Mucosa of gallbladder (tissue), 1 donor: ENCODE measurements at regions not wholly inside any gene's neighbourhood (a gene's known extent, or its start where the extent isn't known, plus 50 kb on each side); places are given as distances from the start of the nearest gene placed in this dataset.

ENCODE experiments used
- DNase-seq: peaks from one replicate; pipeline ENCODE4 v3.0.0-alpha.2; 2020; ENCODE audit warnings: low spot score
- donor health status: DM: no; HTN: no; CAD: no.

- no peak for DNase-seq
These were observed 65.6 kb upstream of the ETS2 start for GRCh38 chr21:38740090-38740489.

DNA sequence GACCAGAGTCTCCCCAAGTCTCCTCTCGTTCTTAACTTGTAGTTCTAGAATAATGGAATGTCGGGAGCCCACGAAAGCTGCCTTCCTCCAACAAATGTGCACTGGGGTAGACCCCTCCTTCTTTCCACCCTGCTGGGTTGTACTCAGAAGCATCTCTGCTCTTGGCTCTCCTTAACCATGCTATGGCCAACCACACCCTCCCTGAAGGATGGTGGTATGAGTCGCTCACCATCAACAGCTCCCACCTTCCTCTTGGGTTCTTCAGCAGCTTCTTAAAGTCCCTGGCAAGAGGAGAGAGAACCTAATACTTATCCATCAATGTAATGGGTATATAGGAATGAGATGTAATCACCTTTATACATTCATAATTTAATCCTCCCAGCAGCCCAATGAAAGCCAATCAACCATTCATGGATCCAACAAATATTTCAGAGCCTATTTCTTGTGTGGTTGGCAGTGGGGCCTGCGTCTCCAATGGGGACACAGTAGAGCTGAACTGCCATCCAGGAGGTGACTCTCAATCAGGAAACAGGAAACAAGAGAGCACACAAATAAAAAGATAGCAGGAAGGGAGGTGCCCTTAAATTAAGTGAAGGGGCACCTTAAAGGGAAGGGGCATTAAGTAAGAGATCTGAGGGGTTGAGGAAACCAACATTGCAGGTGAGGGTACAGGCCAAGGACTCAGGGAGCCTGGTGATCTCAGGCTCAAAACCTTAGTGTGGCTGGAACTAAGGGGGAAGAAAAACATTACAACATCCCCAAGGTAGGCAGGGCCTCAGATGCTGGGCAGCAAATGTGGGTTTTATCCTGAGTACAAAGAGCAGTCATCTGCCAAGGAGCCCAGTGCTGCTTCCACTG, 64.4 kb upstream of the ETS2 start:
- DNase-seq = no peak

DNA sequence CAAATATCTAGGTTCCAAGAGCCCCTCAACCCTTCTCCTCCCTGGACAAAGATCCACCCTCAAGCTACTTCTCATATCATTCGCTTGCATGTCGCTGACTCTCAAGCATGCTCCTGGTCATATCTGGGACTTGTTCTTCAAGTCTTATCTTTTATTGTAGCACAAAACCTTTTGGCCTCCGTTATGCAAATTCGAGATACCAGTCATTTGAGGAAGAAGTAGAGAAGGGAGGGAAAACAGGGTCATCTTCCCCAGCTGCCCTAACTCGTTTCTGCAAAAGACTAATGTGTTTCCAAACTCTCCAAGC, 63.8 kb upstream of the ETS2 start:
- no peak for DNase-seq

DNA sequence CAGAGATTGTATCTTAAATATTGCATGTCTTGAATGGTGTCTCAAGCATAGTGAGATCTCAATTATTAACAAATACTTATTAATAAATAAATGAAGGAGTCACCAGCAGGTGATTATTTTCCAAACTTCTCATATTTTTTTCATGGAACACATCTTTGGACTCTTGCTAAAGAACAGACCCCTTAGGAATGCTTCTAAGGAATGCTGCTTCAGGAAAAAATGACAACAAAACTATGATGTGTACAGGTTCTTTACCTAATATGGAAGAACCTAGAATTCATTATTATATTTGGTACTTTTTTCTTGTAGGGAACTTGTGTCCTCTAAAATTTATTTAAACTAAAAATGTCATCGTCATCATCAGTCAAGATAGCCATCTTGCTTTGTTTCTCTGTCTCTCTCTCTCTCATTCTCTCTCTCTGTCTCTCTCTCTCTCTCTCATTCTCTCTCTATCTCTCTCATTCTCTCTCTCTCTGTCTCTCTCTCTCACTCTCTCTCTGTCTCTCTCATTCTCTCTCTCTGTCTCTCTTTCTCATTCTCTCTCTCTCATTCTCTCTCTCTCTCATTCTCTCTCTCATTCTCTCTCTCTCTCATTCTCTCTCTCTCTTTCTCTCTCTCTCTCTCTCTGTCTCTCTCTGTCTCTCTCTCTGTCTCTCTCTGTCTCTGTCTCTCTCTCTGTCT, 63.0 kb upstream of the ETS2 start:
- DNase-seq = no peak

DNA sequence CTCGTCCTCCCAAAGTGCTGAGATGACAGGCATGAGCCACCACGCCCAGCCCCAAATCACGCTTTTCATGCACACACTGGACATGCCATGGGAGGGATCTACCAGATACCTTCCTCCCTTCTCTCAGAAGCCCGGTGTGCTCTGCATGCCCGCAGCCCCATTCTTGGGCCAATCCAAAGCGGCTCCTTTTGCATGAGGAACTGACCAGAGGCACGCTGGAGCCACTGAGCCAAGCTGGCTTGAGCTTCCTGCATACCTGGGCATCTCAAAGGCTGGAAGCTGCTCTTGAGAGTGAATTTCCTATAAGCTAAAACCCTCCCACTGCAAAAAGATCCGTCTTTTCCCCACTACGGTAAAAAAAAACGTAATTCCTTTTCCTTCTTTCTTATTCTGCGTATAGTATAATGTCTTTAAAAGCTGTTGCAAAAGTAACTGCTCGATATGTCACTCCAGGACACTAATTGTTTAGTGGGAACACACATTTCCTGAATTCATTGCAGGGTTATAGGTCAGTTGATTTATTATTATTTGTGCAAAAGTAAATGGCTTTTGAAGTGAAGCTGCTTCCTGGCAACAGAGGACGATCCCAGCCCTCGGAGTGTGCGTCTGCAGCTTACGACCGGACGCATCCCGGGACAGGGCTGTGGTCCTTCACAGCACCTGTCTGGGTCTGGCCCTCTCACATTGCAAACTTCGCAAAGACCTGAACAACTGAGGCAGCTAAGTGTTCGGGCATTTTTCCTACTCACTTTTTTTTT, 61.8 kb upstream of the ETS2 start:
- DNase-seq = no peak

- DNase-seq = no peak
These were observed 60.9 kb upstream of the ETS2 start for GRCh38 chr21:38744861-38745260.

GRCh38 chr21:38747810-38748209, 57.9 kb upstream of the ETS2 start:
- DNase-seq = no peak

GRCh38 chr21:38751379-38752050, 54.2 kb upstream of the ETS2 start:
- DNase-seq = peak; percentile 69

DNA sequence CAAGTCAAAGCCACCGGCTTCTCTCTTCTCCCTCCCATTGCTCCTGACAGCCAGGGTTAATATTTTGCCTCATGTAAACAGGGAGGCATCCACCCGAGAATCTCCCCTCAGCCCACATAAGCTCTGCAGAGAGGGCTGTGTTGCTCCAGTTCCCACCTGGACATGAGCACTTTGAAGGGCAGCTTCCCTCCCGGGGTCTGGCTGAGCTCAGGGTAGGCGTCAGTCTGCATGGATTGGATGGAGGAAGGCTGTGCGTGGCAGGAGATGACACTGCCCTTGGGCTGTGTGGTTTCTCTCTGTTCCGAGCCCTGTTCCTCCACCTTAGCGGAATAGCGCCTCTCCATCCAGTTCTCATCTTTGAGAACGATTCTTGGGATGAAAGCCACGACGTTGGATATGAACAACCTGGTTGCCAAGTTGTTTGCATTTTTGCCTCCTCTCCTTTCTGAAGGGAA, 53.7 kb upstream of the ETS2 start:
- DNase-seq = no peak

- DNase-seq = no peak
These were observed 52.6 kb upstream of the ETS2 start for GRCh38 chr21:38753114-38753513.

DNA sequence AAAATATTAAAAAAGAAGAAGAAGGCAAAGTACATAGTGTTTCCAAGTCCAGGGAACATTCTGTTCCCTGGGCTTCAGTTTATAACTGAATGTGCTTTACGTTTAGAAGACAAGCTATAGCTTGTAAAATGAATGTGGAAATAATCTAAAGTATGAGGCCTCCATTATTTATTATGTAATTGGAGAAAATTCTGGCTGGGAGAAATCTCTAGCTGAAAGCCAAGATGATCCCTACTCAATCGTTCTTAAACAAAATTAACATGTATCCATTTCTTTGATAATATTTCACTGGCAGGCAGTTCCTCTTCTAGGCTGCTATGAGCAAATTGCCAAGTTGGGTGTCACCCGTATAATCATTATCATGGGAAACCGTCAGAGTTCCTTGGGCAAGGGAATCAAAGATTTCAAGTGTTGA, 52.2 kb upstream of the ETS2 start:
- DNase-seq = no peak
